Uterus (tissue), 3 donors: ENCODE measurements at regions not wholly inside any gene's neighbourhood (a gene's known extent, or its start where the extent isn't known, plus 50 kb on each side); places are given as distances from the start of the nearest gene placed in this dataset.

Source experiments
- DNase-seq, 2 donors: peaks; one replicate each; pipeline ENCODE4 v3.0.0-alpha.2; 2019 to 2020
- H3K27ac ChIP-seq, 2 donors: fragments of 200-600 bp; sonication (generic); 1 replicate in 1 of 2; 2 replicates in 1 of 2; pipeline ENCODE4 v1.5.1; 2016 to 2018
- H3K27me3 ChIP-seq, 2 donors: fragments of 200-600 bp; sonication (generic); one replicate each; pipeline ENCODE4 v1.5.1; 2018 to 2019; ENCODE audit warnings: control low read depth in 1 of 2
- H3K36me3 ChIP-seq, 2 donors: fragments of 200-600 bp; sonication (generic); one replicate each; pipeline ENCODE4 v1.5.1; 2019; ENCODE audit warnings: control low read depth in 1 of 2
- H3K4me1 ChIP-seq, 2 donors: fragments of 200-600 bp; sonication (generic); one replicate each; pipeline ENCODE4 v1.5.1; 2018 to 2019; ENCODE audit warnings: control low read depth in 1 of 2
- H3K4me3 ChIP-seq, 2 donors: fragments of 200-600 bp; sonication (generic); 1 replicate in 1 of 2; 2 replicates in 1 of 2; pipeline ENCODE4 v1.5.1; 2018 to 2019; ENCODE audit warnings: mild to moderate bottlenecking in 1 of 2
- H3K9me3 ChIP-seq, 2 donors: fragments of 200-600 bp; sonication (generic); one replicate each; pipeline ENCODE4 v1.5.1; 2019; ENCODE audit warnings: control low read depth in 1 of 2
- POLR2A ChIP-seq, 2 donors: fragments of 450-650 bp; IDR thresholded peaks; one replicate each; pipeline ENCODE4 v1.6.1; 2016; ENCODE audit warnings: antibody characterized with exemption in 2 of 2, mild to moderate bottlenecking in 1 of 2, moderate library complexity in 1 of 2
- intact Hi-C: fragments of 100-400 bp; cut with DNase I; formaldehyde crosslinking; loops from one replicate; pipeline ENCODE4 v1.15.1; 2023; ENCODE audit warnings: low total_unique reads
- TF ChIP-seq, protein P1 (sequence below), 4 experiments: fragments of 200-600 bp in 2 of 4; fragments of 450-650 bp in 2 of 4; sonication (generic) in 2 of 4; IDR thresholded peaks; one replicate each; pipeline ENCODE4 v1.5.1; 2016 to 2019; ENCODE audit warnings: antibody characterized with exemption in 4 of 4, mild to moderate bottlenecking in 2 of 4, moderate library complexity in 1 of 4
- donor health status: DM: yes; HTN: yes; CAD: no.

DNA sequence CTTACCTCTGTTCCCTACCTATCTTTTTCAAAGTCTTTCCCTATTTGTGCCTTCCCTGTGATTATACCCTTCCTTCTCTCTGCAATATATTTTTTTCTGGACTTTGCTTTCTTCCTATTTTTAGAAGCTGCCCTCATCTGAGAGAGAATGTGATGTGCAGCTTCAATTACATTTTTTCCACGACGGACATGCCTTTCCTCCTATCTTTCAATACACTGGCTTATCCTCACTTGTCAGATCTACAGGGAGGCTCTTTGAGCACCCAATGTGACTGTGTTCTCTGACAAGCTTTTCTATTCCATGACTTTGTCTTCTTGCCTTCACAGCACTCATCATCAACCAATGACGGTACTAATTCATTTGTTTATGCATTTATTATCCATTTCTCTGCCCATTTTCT lies 227.9 kb upstream of the CLINT1 start:
- H3K4me1 ChIP-seq: no peaks in the 10 kb centered on the region
- no peaks in the 10 kb centered on the region for H3K36me3 ChIP-seq
- TF ChIP-seq, protein P1, sequence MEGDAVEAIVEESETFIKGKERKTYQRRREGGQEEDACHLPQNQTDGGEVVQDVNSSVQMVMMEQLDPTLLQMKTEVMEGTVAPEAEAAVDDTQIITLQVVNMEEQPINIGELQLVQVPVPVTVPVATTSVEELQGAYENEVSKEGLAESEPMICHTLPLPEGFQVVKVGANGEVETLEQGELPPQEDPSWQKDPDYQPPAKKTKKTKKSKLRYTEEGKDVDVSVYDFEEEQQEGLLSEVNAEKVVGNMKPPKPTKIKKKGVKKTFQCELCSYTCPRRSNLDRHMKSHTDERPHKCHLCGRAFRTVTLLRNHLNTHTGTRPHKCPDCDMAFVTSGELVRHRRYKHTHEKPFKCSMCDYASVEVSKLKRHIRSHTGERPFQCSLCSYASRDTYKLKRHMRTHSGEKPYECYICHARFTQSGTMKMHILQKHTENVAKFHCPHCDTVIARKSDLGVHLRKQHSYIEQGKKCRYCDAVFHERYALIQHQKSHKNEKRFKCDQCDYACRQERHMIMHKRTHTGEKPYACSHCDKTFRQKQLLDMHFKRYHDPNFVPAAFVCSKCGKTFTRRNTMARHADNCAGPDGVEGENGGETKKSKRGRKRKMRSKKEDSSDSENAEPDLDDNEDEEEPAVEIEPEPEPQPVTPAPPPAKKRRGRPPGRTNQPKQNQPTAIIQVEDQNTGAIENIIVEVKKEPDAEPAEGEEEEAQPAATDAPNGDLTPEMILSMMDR (IDR thresholded peaks at IDR 0.05): no peak
- no peak for TF ChIP-seq POLR2A (IDR thresholded peaks at IDR 0.05)
- peak overlapping the region in 1 of 2 donors; percentile 17 for H3K27ac ChIP-seq
- no peaks in the 10 kb centered on the region for H3K27me3 ChIP-seq
- no peaks in the 10 kb centered on the region for H3K9me3 ChIP-seq
- intact Hi-C loops: no loop called here
- no peak overlapping the region for H3K4me3 ChIP-seq
- no peak for DNase-seq

- TF ChIP-seq, protein P1 (IDR thresholded peaks at IDR 0.05): no peak
- TF ChIP-seq POLR2A (IDR thresholded peaks at IDR 0.05): no peak
- no peak for DNase-seq
- no peaks in the 10 kb centered on the region for H3K27me3 ChIP-seq
- H3K9me3 ChIP-seq: no peaks in the 10 kb centered on the region
- no peak overlapping the region for H3K27ac ChIP-seq
- intact Hi-C loops: no loop called here
- H3K36me3 ChIP-seq: no peaks in the 10 kb centered on the region
- no peaks in the 10 kb centered on the region for H3K4me1 ChIP-seq
- H3K4me3 ChIP-seq: no peak overlapping the region
Measured at GRCh38 chr5:158084292-158084691, 225.3 kb upstream of the CLINT1 start.

DNA sequence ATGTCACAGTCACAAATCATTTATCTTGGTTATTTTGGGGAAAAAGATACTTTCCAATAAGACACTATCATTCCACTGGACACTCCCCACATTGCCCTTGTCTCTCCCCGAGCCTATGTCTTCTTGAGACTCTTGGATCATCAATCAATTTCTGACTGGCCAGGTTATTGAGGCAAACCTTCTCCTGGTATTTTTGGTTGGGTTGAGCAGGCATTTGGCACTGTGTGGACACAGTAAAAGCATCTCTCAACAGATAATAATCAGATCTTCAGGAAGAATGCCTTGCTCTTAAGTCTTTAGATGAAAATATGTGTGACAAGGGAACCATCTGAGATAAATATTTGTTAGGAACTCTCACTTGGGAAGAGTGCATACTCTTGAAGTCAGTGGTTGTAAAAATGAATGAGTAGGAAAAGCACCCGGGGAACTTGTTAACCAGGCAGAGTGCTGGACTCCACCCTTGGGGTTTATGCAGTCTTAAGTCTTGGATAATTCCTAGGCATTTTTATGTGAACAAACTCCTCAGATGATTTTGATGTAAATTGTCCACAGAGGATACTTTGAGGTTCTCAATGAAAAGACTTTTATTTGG lies 223.8 kb upstream of the CLINT1 start:
- Histone ChIP-seq H3K9me3 (no peaks in the 10 kb centered on the region), H3K4me3 (no peak overlapping the region), H3K27ac (peak overlapping the region in 1 of 2 donors; percentile 14), H3K27me3 (no peaks in the 10 kb centered on the region), H3K4me1 (no peaks in the 10 kb centered on the region), H3K36me3 (no peaks in the 10 kb centered on the region)
- TF ChIP-seq, protein P1 (IDR thresholded peaks at IDR 0.05): no peak
- no peak for TF ChIP-seq POLR2A (IDR thresholded peaks at IDR 0.05)
- no peak for DNase-seq
- intact Hi-C loops: no loop called here

DNA sequence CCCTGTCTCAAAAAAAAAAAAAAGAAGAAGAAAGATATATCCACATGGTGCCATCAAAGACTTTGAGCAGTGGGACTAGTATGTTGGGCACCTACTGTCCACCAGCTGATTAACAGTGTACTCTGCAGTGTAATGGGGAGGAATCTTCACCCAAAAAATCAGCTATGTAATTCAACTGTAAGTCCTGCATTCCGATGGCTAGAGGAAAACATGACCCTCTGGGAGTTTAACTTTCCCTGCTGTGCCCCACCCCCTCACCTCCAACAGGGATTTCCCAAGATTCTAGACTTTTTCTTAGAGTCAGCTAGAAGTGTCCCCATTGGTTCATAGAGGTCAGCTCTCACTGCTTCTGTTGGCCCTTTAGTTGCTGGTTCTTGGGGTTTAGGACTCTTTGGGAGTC lies 221.2 kb upstream of the CLINT1 start:
- H3K9me3 ChIP-seq: no peaks in the 10 kb centered on the region
- no peaks in the 10 kb centered on the region for H3K27me3 ChIP-seq
- no peak overlapping the region for H3K27ac ChIP-seq
- intact Hi-C loops: no loop called here
- no peaks in the 10 kb centered on the region for H3K36me3 ChIP-seq
- no peaks in the 10 kb centered on the region for H3K4me1 ChIP-seq
- TF ChIP-seq, protein P1 (IDR thresholded peaks at IDR 0.05): no peak
- TF ChIP-seq POLR2A (IDR thresholded peaks at IDR 0.05): no peak
- no peak overlapping the region for H3K4me3 ChIP-seq
- DNase-seq: no peak

DNA sequence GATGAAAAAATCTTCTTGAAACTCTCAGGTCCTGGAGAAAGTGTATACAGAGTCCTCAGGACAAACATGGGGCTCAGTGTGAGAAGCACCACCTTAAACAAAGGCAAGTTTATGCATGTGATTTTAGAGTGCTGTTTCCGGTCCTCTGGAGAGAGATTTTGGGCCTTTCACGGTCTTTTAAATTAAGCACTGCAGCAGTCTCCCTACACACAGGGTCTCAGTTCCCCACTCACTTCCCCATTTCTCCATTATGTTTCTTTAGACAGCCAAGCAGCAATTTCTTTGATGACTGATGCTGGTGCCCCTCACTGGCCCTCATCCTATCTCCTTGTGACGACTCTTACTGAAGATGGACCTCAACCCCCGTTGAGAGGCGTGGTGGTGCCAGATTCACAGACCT lies 220.2 kb upstream of the CLINT1 start:
- no peaks in the 10 kb centered on the region for H3K4me1 ChIP-seq
- intact Hi-C loops: loop anchor here (10.0 kb wide), 1 partner anchor 1036 kb away; no protein-coding TSS in a partner anchor
- TF ChIP-seq, protein P1 (IDR thresholded peaks at IDR 0.05): no peak
- TF ChIP-seq POLR2A (IDR thresholded peaks at IDR 0.05): no peak

More for the DNA sequence above, 220.2 kb upstream of the CLINT1 start:
- no peak for DNase-seq
- Histone ChIP-seq H3K36me3 (no peaks in the 10 kb centered on the region), H3K4me3 (no peak overlapping the region), H3K27me3 (no peaks in the 10 kb centered on the region), H3K9me3 (no peaks in the 10 kb centered on the region), H3K27ac (no peak overlapping the region)
